HepG2 (cell line): ENCODE measurements at regions not wholly inside any gene's neighbourhood (a gene's known extent, or its start where the extent isn't known, plus 50 kb on each side); places are given as distances from the start of the nearest gene placed in this dataset.

Experiments used
- ATAC-seq: fragments of 200-7000 bp; cut with Tn5 transposase; 3 replicates; pipeline ENCODE4 v1.9.1; 2020; ENCODE audit warnings: mild to moderate bottlenecking, moderate library complexity
- BruUV-seq: library from RNA; stranded (reverse); fragments of 400-500 nt; replicated peaks from 2 replicates; lab custom pipeline; 2021; lab: Mats Ljungman, UMichigan
- CTCF ChIA-PET: fragments of 300-600 bp; formaldehyde crosslinking; extraction: SDS; loops from one replicate; lab custom pipeline; 2021; ENCODE audit warnings: low total read pairs, inconsistent platforms, low intra/inter-chr PET ratio; lab: Yijun Ruan, JAX
- POLR2A ChIA-PET: fragments of 350-600 bp; sonication (Branson Sonifier 250); formaldehyde crosslinking; loops from one replicate; lab custom pipeline; 2020; ENCODE audit warnings: antibody characterized with exemption, inconsistent platforms; lab: Yijun Ruan, JAX
- DNase-seq: peaks from one replicate; pipeline ENCODE4 v3.0.0-alpha.2; 2015; ENCODE audit warnings: low spot score
- FAIRE-seq: peaks from 3 replicates; lab custom pipeline; 2011; peaks lifted over from hg19 to GRCh38; lab: Jason Lieb, UNC
- H2AFZ ChIP-seq: one replicate; pipeline ENCODE4 v1.6.1; 2011; ENCODE audit warnings: low read length, inconsistent platforms
- H3K27ac ChIP-seq: fragments of 300-600 bp; 3 replicates; pipeline ENCODE4 v1.8.0; 2011; ENCODE audit warnings: mixed run types, mild to moderate bottlenecking, mixed read lengths, low read length, inconsistent platforms; ENCODE audit not compliant: insufficient read depth; ENCODE audit errors: extremely low read length
- H3K27me3 ChIP-seq, 2 experiments: fragments of 200-600 bp in 1 of 2; 2 replicates in 1 of 2; 3 replicates in 1 of 2; pipeline versions ENCODE4 v1.6.0 to v1.8.0; 2011; ENCODE audit warnings: low read length in 2 of 2, mild to moderate bottlenecking in 2 of 2, moderate library complexity in 2 of 2, inconsistent platforms in 1 of 2; ENCODE audit not compliant: insufficient read depth in 2 of 2, control insufficient read depth in 1 of 2
- H3K36me3 ChIP-seq, 2 experiments: fragments of 200-600 bp in 1 of 2; replicated peaks in 1 of 2; 2 replicates in 1 of 2; 3 replicates in 1 of 2; pipeline versions ENCODE4 v1.5.1 to v1.8.0; 2011; ENCODE audit warnings: low read length in 2 of 2, inconsistent platforms in 1 of 2; ENCODE audit not compliant: insufficient read depth in 2 of 2, control insufficient read depth in 1 of 2
- H3K4me1 ChIP-seq: 2 replicates; pipeline ENCODE4 v1.5.1; 2012; ENCODE audit warnings: low read length, inconsistent platforms; ENCODE audit not compliant: insufficient read depth
- H3K4me2 ChIP-seq: 2 replicates; pipeline ENCODE4 v1.6.0; 2011; ENCODE audit warnings: low read depth, low read length, inconsistent platforms
- H3K4me3 ChIP-seq, 3 experiments: fragments of 200-600 bp in 1 of 3; sonication (generic), shearing (Covaris generic) in 1 of 3; replicated peaks in 1 of 3; 2 replicates each; pipeline ENCODE4 v1.5.1; 2011 to 2016; ENCODE audit warnings: low read length in 3 of 3, inconsistent platforms in 2 of 3, low read depth in 2 of 3, mild to moderate bottlenecking in 2 of 3, control low read depth in 1 of 3, mixed read lengths in 1 of 3; ENCODE audit not compliant: insufficient read depth in 1 of 3
- H3K79me2 ChIP-seq: one replicate; pipeline ENCODE4 v1.6.1; 2011; ENCODE audit warnings: low read length, inconsistent platforms; ENCODE audit not compliant: insufficient read depth
- H3K9ac ChIP-seq: 2 replicates; pipeline ENCODE4 v1.6.0; 2011; ENCODE audit warnings: mild to moderate bottlenecking, low read depth, low read length, inconsistent platforms; ENCODE audit not compliant: insufficient read depth
- H3K9me3 ChIP-seq: 2 replicates; pipeline ENCODE4 v1.5.1; 2012; ENCODE audit warnings: mild to moderate bottlenecking, low read length
- H4K20me1 ChIP-seq: 2 replicates; pipeline ENCODE4 v1.6.0; 2011; ENCODE audit warnings: inconsistent platforms, mild to moderate bottlenecking, low read length, moderate library complexity; ENCODE audit not compliant: insufficient read depth
- AKAP8 ChIP-seq: sonication (generic); formaldehyde crosslinking; IDR thresholded peaks from 2 replicates; pipeline ENCODE4 v1.5.1; 2020; ENCODE audit warnings: mild to moderate bottlenecking, missing genetic modification reagents
- ARID5B ChIP-seq: IDR thresholded peaks from 2 replicates; pipeline ENCODE4 v1.4.0; 2020; ENCODE audit warnings: mild to moderate bottlenecking, missing genetic modification reagents
- ELF1 ChIP-seq: sonication (generic); formaldehyde crosslinking; IDR thresholded peaks from 2 replicates; pipeline ENCODE4 v1.4.0; 2020; ENCODE audit warnings: missing genetic modification reagents
- FOSL1 ChIP-seq: sonication (generic); formaldehyde crosslinking; IDR thresholded peaks from 2 replicates; pipeline ENCODE4 v1.9.0; 2021; ENCODE audit warnings: missing genetic modification reagents, borderline replicate concordance
- GATAD2A ChIP-seq: IDR thresholded peaks from 2 replicates; pipeline ENCODE4 v1.6.1; 2016
- HNF4A ChIP-seq: sonication (generic); formaldehyde crosslinking; IDR thresholded peaks from 2 replicates; pipeline ENCODE4 v1.4.0; 2020; ENCODE audit warnings: missing genetic modification reagents
- KDM6A ChIP-seq: IDR thresholded peaks from 2 replicates; pipeline ENCODE4 v1.6.1; 2016; ENCODE audit warnings: low read depth
- KLF6 ChIP-seq: IDR thresholded peaks from 2 replicates; pipeline ENCODE4 v1.8.0; 2016; ENCODE audit warnings: missing biosample characterization, missing genetic modification reagents
- NFYC ChIP-seq: IDR thresholded peaks from 2 replicates; pipeline ENCODE4 v1.6.1; 2016; ENCODE audit warnings: missing genetic modification reagents, missing compliant biosample characterization
- NR2F6 ChIP-seq, 2 experiments: IDR thresholded peaks; 2 replicates each; pipeline ENCODE4 v1.6.1; 2016; ENCODE audit warnings: antibody characterized with exemption in 1 of 2, mild to moderate bottlenecking in 1 of 2
- PLSCR1 ChIP-seq: sonication (generic); formaldehyde crosslinking; IDR thresholded peaks from 2 replicates; pipeline ENCODE4 v1.5.0; 2020; ENCODE audit warnings: missing genetic modification reagents, mild to moderate bottlenecking, borderline replicate concordance
- SOX13 ChIP-seq, 3 experiments: fragments of 450-650 bp in 1 of 3; sonication (generic) in 1 of 3; formaldehyde crosslinking in 1 of 3; IDR thresholded peaks in 2 of 3; conservative IDR thresholded peaks in 1 of 3; 2 replicates each; pipeline versions ENCODE4 v1.5.0 to v1.6.1; 2016 to 2020; ENCODE audit warnings: antibody characterized with exemption in 1 of 3, mild to moderate bottlenecking in 1 of 3, missing compliant biosample characterization in 1 of 3, missing genetic modification reagents in 1 of 3, moderate library complexity in 1 of 3
- SOX5 ChIP-seq: IDR thresholded peaks from 2 replicates; pipeline ENCODE4 v1.6.1; 2016; ENCODE audit warnings: borderline replicate concordance
- SOX6 ChIP-seq, 2 experiments: fragments of 450-650 bp in 1 of 2; sonication (generic) in 1 of 2; formaldehyde crosslinking in 1 of 2; IDR thresholded peaks; 2 replicates each; pipeline versions ENCODE4 v1.4.0 to v1.6.1; 2017 to 2020; ENCODE audit warnings: antibody characterized with exemption in 1 of 2, mild to moderate bottlenecking in 1 of 2, missing genetic modification reagents in 1 of 2
- ZNF296 ChIP-seq: sonication (generic); formaldehyde crosslinking; conservative IDR thresholded peaks from 2 replicates; pipeline ENCODE4 v1.5.0; 2020; ENCODE audit warnings: mild to moderate bottlenecking, missing genetic modification reagents
- ZNF335 ChIP-seq: sonication (generic); formaldehyde crosslinking; IDR thresholded peaks from 2 replicates; pipeline ENCODE4 v1.4.0; 2020; ENCODE audit warnings: missing genetic modification reagents
- ZNF543 ChIP-seq: sonication (generic); formaldehyde crosslinking; IDR thresholded peaks from 2 replicates; pipeline ENCODE4 v1.4.0; 2020; ENCODE audit warnings: mild to moderate bottlenecking, missing genetic modification reagents
- ZNF615 ChIP-seq: sonication (generic); formaldehyde crosslinking; IDR thresholded peaks from 2 replicates; pipeline ENCODE4 v1.5.0; 2020; ENCODE audit warnings: mild to moderate bottlenecking, missing genetic modification reagents, borderline replicate concordance
- WGBS: methylation state at CpG from one replicate; pipeline ENCODE4 v1.1.6; 2017; ENCODE audit warnings: low lambda C conversion rate; 5-methylcytosine and 5-hydroxymethylcytosine counted together
- in situ Hi-C: cut with HindIII; loops from 2 replicates; pipeline ENCODE4 v1.10.0; 2017; ENCODE audit warnings: low pct_unique_long_range_greater_than_20kb; ENCODE audit not compliant: extremely low pct_ligation_motif_present
- intact Hi-C: fragments of 100-400 bp; cut with micrococcal nuclease; formaldehyde crosslinking; loops from one replicate; pipeline ENCODE4 v1.10.0; 2022; ENCODE audit not compliant: unreplicated experiment

GRCh38 chr21:28283641-28284490 lies 708.8 kb downstream of the LTN1 start:
- H3K27me3 ChIP-seq, result no peaks in the 10 kb centered on the region
- H3K9me3 ChIP-seq, result peaks cover 68% of the 10 kb centered on the region
- H3K36me3 ChIP-seq, result no peaks in the 10 kb centered on the region
- no peak overlapping the region for H3K9ac ChIP-seq
- no peak overlapping the region for H2AFZ ChIP-seq
- WGBS, result 3% methylated on average over 3 of the region's 4 CpGs
- ChIA-PET CTCF (no interaction called here), POLR2A (no interaction called here)
- H3K79me2 ChIP-seq, result no peaks in the 10 kb centered on the region
- ATAC-seq (peak; percentile 57; the same call in 2 of the 3 replicates), DNase-seq (peak; percentile 40), FAIRE-seq (no peak)
- H4K20me1 ChIP-seq, result no peaks in the 10 kb centered on the region
- no TSS peak for BruUV-seq
- in situ Hi-C loops (no loop called here), intact Hi-C loops (no loop called here)
- H3K4me2 ChIP-seq, result no peak overlapping the region
- H3K4me3 ChIP-seq, result no peak overlapping the region
- H3K4me1 ChIP-seq, result peaks cover 9% of the 10 kb centered on the region; the same call in 1 of the 2 replicates
- H3K27ac ChIP-seq, result no peak overlapping the region
- TF ChIP-seq AKAP8 (CRISPR knock-in tag) (no peak), ZNF335 (CRISPR knock-in tag) (no peak), ELF1 (no peak), KDM6A (CRISPR knock-in tag) (no peak), SOX6 (IDR thresholded peaks at IDR 0.05) (no peak), SOX6 (CRISPR knock-in tag; IDR thresholded peaks at IDR 0.05) (peak; percentile 75), ZNF543 (no peak), NFYC (CRISPR knock-in tag) (no peak), FOSL1 (CRISPR knock-in tag) (no peak), SOX13 (IDR thresholded peaks at IDR 0.05) (no peak), SOX13 (CRISPR knock-in tag; conservative IDR thresholded peaks at IDR 0.05 in 1 of 2, IDR thresholded peaks at IDR 0.05 in 1 of 2) (peak in 1 of 2 experiments; percentile 71; a peak in 2 of 4 replicates), ZNF296 (CRISPR knock-in tag) (no peak), ZNF615 (CRISPR knock-in tag) (no peak), HNF4A (CRISPR knock-in tag) (peak; percentile 28; the same call in 1 of the 2 replicates), KLF6 (no peak), NR2F6 (IDR thresholded peaks at IDR 0.05) (peak; percentile 30), NR2F6 (CRISPR knock-in tag; IDR thresholded peaks at IDR 0.05) (no peak), PLSCR1 (CRISPR knock-in tag) (no peak), SOX5 (CRISPR knock-in tag) (peak; percentile 45; the same call in 1 of the 2 replicates), GATAD2A (CRISPR knock-in tag) (0 out of 2 replicates have a peak, but pooled peaks have one; percentile 30), ARID5B (0 out of 2 replicates have a peak, but pooled peaks have one; percentile 25)
